Urinary bladder (tissue), 3 donors: ENCODE measurements at regions not wholly inside any gene's neighbourhood (a gene's known extent, or its start where the extent isn't known, plus 50 kb on each side); places are given as distances from the start of the nearest gene placed in this dataset.

Source experiments
- DNase-seq: peaks from one replicate; pipeline ENCODE4 v3.0.0-alpha.2; 2015; ENCODE audit errors: extremely low spot score
- H3K27ac ChIP-seq: one replicate; pipeline ENCODE4 v1.5.1; 2013; ENCODE audit warnings: low read depth, mild to moderate bottlenecking, moderate library complexity
- H3K36me3 ChIP-seq: one replicate; pipeline ENCODE4 v1.6.1; 2013; ENCODE audit warnings: mild to moderate bottlenecking, moderate library complexity; ENCODE audit not compliant: insufficient read depth
- H3K4me1 ChIP-seq: one replicate; pipeline ENCODE4 v1.6.1; 2013; ENCODE audit warnings: mild to moderate bottlenecking, moderate library complexity; ENCODE audit not compliant: insufficient read depth
- H3K4me3 ChIP-seq: one replicate; pipeline ENCODE4 v1.5.1; 2013; ENCODE audit warnings: low read depth, low read length
- WGBS: extraction: QIAGEN DNeasy Blood & Tissue Kit; methylation state at CpG from one replicate; pipeline ENCODE4 v1.1.7; 2013; 5-methylcytosine and 5-hydroxymethylcytosine counted together
- donor health status: healthy with polysubstance abuse.
- donor health status: healthy.

DNA sequence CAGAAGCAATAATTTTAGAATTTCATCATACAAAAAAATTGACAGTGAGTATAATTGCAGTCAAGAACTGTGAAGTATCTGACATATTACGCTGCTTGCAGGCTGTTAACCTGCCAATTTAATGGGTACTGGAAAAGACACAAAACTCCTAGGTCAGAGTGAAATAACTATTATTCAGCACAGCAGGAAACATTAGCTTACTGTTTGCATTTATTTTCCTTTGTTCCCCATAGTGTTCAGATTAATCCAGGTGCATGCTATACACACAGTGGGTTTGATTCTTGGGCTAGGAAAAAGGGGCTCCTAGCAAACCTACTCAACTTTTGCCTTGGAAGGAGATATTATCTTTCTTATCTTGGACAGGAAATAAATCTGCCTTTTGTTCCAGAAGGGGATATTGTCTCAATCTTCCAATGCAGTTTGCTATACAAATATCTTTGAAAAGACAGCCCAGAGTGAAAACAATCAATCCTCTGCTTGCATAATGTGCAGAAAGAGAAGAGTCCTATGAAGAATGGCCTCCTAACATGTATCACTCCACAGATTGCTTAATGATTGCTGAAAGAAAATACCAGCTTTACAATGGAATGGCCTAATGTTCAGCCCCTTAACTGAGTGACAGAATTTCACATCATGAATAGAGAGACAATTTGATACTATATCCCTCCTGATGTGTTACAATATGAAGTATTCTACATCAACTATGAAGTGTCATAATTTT lies 443.4 kb downstream of the TBC1D4 start:
- no peak overlapping the region for H3K27ac ChIP-seq
- 92% methylated on average over 1 of the region's 1 CpG for WGBS
- H3K4me1 ChIP-seq: no peaks in the 10 kb centered on the region
- DNase-seq: no peak
- H3K4me3 ChIP-seq: no peak overlapping the region
- no peaks in the 10 kb centered on the region for H3K36me3 ChIP-seq

DNA sequence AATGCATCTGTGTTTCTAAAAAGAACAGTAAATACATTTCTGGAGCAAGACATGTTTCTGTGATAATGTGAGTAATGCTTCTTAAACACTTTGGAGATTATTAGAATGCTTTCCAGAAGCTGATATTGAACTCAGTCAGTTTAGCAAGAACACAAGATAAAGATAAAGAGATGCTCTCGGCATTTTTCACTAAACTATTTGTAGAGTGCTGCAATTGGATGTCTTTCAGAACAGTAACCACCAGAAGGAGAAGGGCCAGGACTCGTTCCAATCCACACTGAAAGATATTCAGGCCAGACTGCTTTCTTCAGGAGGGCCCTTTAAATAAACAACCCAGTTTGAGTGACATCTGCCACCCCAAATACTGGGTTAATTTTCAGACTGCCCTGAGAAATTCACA lies 456.0 kb downstream of the TBC1D4 start:
- no peaks in the 10 kb centered on the region for H3K36me3 ChIP-seq
- no peaks in the 10 kb centered on the region for H3K4me1 ChIP-seq
- no peak overlapping the region for H3K27ac ChIP-seq
- WGBS: 17% methylated on average over 2 of the region's 2 CpGs
- no peak overlapping the region for H3K4me3 ChIP-seq
- no peak for DNase-seq

GRCh38 chr13:75024602-75025001 lies 457.4 kb downstream of the TBC1D4 start:
- Histone ChIP-seq H3K27ac (no peak overlapping the region), H3K36me3 (no peaks in the 10 kb centered on the region), H3K4me1 (no peaks in the 10 kb centered on the region), H3K4me3 (no peak overlapping the region)
- no peak for DNase-seq
- 90% methylated on average over 1 of the region's 1 CpG for WGBS

DNA sequence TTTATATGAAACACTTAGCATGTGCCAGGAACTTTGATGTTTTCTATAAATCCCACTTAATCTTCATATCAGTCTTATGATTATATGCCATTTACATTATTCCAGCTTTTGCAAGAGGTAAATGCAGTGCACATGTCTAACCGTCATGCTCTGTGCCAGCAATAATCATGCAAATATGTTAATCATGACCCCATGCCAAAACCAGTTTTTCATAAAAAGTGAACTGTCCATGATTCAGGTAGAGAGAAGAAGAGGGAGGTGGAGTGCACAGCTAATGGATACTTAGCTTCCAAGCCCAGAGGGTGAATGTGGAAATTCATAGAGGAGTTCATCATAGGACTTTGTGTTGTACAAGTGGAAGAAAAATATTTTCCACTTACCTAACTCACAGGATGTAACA lies 458.4 kb downstream of the TBC1D4 start:
- DNase-seq: no peak
- no peak overlapping the region for H3K27ac ChIP-seq
- 94% methylated on average over 1 of the region's 1 CpG for WGBS
- no peaks in the 10 kb centered on the region for H3K4me1 ChIP-seq
- no peaks in the 10 kb centered on the region for H3K36me3 ChIP-seq
- H3K4me3 ChIP-seq: no peak overlapping the region

- Histone ChIP-seq H3K4me3 (no peak overlapping the region), H3K4me1 (no peaks in the 10 kb centered on the region), H3K36me3 (no peaks in the 10 kb centered on the region), H3K27ac (no peak overlapping the region)
- WGBS: 90% methylated on average over 5 of the region's 5 CpGs
- DNase-seq: no peak
Measured at GRCh38 chr13:75021151-75021550, 460.8 kb downstream of the TBC1D4 start.

- no peaks in the 10 kb centered on the region for H3K4me1 ChIP-seq
- no peak overlapping the region for H3K4me3 ChIP-seq
- 67% methylated on average over 1 of the region's 1 CpG for WGBS
- no peaks in the 10 kb centered on the region for H3K36me3 ChIP-seq
- DNase-seq: no peak
- H3K27ac ChIP-seq: no peak overlapping the region
Measured at GRCh38 chr13:75016225-75016624, 465.7 kb downstream of the TBC1D4 start.

GRCh38 chr13:75013818-75014217 lies 468.2 kb downstream of the TBC1D4 start:
- H3K27ac ChIP-seq: no peak overlapping the region
- DNase-seq: no peak
- no peak overlapping the region for H3K4me3 ChIP-seq
- 88% methylated on average over 4 of the region's 4 CpGs for WGBS
- H3K36me3 ChIP-seq: no peaks in the 10 kb centered on the region
- H3K4me1 ChIP-seq: no peaks in the 10 kb centered on the region

DNA sequence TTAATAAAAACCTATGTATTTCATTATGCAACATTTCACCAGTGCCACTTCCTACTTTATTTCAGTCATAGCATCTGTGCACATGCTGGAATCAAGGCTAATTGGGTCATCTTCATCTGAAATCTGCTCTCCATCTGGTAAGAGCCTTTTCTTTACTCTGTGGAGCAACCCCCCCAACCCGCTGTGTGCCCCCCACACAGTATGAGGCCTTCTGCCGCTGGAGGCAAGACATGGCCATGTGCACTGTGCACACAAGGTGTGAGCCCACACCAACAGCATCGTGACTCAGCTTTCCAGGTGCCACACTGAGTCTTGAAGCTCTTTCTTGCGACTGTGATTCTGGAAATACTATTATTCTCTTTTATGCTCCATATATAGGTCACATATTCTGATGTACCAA lies 471.0 kb downstream of the TBC1D4 start:
- no peak for DNase-seq
- Histone ChIP-seq H3K27ac (no peak overlapping the region), H3K4me1 (no peaks in the 10 kb centered on the region), H3K36me3 (no peaks in the 10 kb centered on the region), H3K4me3 (no peak overlapping the region)
- WGBS: 93% methylated on average over 4 of the region's 4 CpGs

- DNase-seq: no peak
- H3K4me3 ChIP-seq: no peak overlapping the region
Measured at GRCh38 chr13:75008926-75009325, 473.0 kb downstream of the TBC1D4 start.

GRCh38 chr13:74990992-74991391 lies 491.0 kb downstream of the TBC1D4 start:
- Histone ChIP-seq H3K4me1 (no peaks in the 10 kb centered on the region), H3K36me3 (no peaks in the 10 kb centered on the region), H3K4me3 (no peak overlapping the region), H3K27ac (no peak overlapping the region)
- DNase-seq: no peak
- 98% methylated on average over 2 of the region's 2 CpGs for WGBS

More at GRCh38 chr13:75008926-75009325, 473.0 kb downstream of the TBC1D4 start:
- H3K36me3 ChIP-seq: no peaks in the 10 kb centered on the region
- H3K27ac ChIP-seq: no peak overlapping the region
- no peaks in the 10 kb centered on the region for H3K4me1 ChIP-seq

DNA sequence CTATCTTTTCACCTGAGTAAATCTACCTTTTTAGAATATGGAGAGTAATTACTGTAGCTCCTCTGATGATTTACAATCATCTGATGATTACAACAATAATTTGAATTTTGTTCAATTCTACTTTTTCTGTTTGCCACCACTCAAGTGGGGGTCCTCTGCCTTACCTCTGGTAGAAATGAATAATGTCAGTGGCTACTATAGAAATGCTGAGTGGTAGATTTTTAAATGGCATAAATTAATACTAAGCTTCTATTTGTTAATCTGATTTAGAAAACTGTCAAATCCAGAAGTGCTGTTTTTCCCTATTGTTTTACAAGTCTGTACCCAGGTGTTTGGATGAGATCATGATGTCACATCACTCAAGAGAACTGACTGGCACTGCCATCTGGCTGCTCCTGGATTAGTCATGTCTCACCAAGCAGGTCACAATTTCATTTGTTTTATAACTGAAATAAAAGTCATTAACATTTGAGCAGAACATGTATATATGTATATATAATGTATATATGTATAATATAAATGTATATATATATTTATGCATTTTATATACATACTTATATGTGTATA lies 494.8 kb downstream of the TBC1D4 start:
- Histone ChIP-seq H3K4me1 (no peaks in the 10 kb centered on the region), H3K4me3 (no peak overlapping the region), H3K36me3 (no peaks in the 10 kb centered on the region), H3K27ac (no peak overlapping the region)
- no peak for DNase-seq

- no peak overlapping the region for H3K27ac ChIP-seq
- WGBS: 58% methylated on average over 2 of the region's 2 CpGs
- no peaks in the 10 kb centered on the region for H3K4me1 ChIP-seq
- H3K4me3 ChIP-seq: no peak overlapping the region
- no peak for DNase-seq
- no peaks in the 10 kb centered on the region for H3K36me3 ChIP-seq
Measured at GRCh38 chr13:74986609-74987008, 495.4 kb downstream of the TBC1D4 start.

DNA sequence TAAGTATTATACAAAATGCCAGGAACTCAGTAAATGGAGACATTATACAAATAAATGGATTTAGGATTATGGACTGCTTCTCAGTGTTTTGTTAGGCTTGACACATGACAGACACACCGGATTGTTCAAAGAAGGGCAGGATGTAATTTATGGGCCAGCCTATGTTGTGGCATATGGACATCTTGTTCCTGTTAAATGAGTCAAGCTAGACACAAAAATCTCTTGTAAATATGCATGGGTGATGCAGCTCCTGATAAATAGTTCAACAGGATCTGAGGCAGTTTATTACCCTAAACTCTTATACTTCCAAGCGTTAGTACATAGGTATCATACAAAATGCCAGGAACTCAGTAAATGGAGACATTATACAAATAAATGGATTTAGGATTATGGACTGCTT lies 502.3 kb downstream of the TBC1D4 start:
- no peaks in the 10 kb centered on the region for H3K36me3 ChIP-seq
- no peak overlapping the region for H3K27ac ChIP-seq
- H3K4me1 ChIP-seq: no peaks in the 10 kb centered on the region
- 42% methylated on average over 2 of the region's 2 CpGs for WGBS
- H3K4me3 ChIP-seq: no peak overlapping the region
- no peak for DNase-seq

DNA sequence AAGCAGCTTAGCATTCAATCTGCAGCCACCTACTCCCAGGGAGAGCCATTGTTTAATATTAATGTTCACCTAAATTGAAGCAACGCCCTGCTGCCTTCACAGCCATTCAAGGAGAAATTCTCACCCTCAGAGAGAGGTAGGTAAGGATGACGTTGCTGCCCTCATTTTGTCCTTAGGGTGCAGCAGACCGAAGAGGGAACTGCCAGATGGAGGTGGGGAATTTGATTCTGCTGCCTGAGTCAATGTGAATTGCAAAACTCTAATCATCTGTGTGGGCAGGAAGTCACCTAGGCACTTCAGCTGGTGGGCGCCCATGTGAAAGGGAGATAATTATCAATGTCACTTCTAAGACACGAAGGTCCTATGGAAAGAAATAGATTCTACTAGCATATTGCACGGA lies 503.4 kb downstream of the TBC1D4 start:
- no peaks in the 10 kb centered on the region for H3K4me1 ChIP-seq
- no peak for DNase-seq
- H3K36me3 ChIP-seq: no peaks in the 10 kb centered on the region
- WGBS: 83% methylated on average over 6 of the region's 6 CpGs
- no peak overlapping the region for H3K27ac ChIP-seq
- H3K4me3 ChIP-seq: no peak overlapping the region

DNA sequence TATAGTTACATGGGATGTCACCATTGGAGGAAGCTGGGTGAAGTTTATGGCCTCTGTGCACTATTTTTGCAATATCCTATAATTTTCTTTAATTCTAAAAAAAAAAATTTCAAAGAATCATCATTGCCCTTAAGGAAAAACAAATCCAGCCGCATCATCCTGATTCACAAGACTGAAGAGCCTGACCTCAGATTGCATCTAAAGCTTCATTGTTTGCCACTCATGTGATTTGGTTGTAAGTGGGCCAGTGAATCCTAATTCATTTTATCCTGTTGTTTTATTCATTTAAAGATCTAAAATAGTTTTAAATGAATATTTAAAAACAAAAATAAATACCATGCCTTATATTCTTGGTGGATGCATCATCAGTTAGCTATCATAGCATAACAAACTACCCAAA lies 504.5 kb downstream of the TBC1D4 start:
- H3K36me3 ChIP-seq: no peaks in the 10 kb centered on the region
- WGBS: 87% methylated on average over 1 of the region's 1 CpG

More for the DNA sequence above, 504.5 kb downstream of the TBC1D4 start:
- no peak overlapping the region for H3K4me3 ChIP-seq
- no peak for DNase-seq
- H3K27ac ChIP-seq: no peak overlapping the region
- no peaks in the 10 kb centered on the region for H3K4me1 ChIP-seq
